K562 (cell line): ENCODE measurements at regions not wholly inside any gene's neighbourhood (a gene's known extent, or its start where the extent isn't known, plus 50 kb on each side); places are given as distances from the start of the nearest gene placed in this dataset.

Experiments
- ATAC-seq: fragments of 200-7000 bp; cut with Tn5 transposase; 3 replicates; pipeline ENCODE4 v1.9.1; 2020; ENCODE audit warnings: moderate library complexity
- BruUV-seq: library from RNA; stranded (reverse); fragments of 400-500 nt; replicated peaks from 2 replicates; lab custom pipeline; 2021; lab: Mats Ljungman, UMichigan
- CTCF ChIA-PET: fragments of 300-600 bp; formaldehyde crosslinking; extraction: SDS; loops from one replicate; lab custom pipeline; 2021; ENCODE audit warnings: low intra/inter-chr PET ratio; lab: Yijun Ruan, JAX
- POLR2A ChIA-PET: fragments of 300-600, 350-650 bp; sonication (Branson Sonifier 250); formaldehyde crosslinking; extraction: SDS; loops from one replicate; lab custom pipeline; 2021; ENCODE audit warnings: antibody characterized with exemption, inconsistent platforms; lab: Yijun Ruan, JAX
- DNase-seq, 4 experiments: peaks; one replicate each; pipeline versions ENCODE4 v3.0.0 to v3.0.0-alpha.2; 2011 to 2018; ENCODE audit warnings: low spot score in 3 of 4, mixed read lengths in 3 of 4; ENCODE audit errors: extremely low read depth in 1 of 4
- FAIRE-seq: peaks from 2 replicates; lab custom pipeline; 2011; peaks lifted over from hg19 to GRCh38; lab: Jason Lieb, UNC
- H2AFZ ChIP-seq: 2 replicates; pipeline ENCODE4 v1.6.0; 2011; ENCODE audit warnings: low read depth, low read length, control low read depth, inconsistent platforms
- H3K27ac ChIP-seq: fragments of 200-600 bp; 3 replicates; pipeline ENCODE4 v1.8.0; 2011; ENCODE audit warnings: low read depth, mild to moderate bottlenecking, control low read depth, inconsistent platforms, low read length, moderate library complexity, mixed read lengths; ENCODE audit errors: extremely low read depth
- H3K27me3 ChIP-seq, 2 experiments: fragments of 300-600 bp in 1 of 2; 2 replicates in 1 of 2; 3 replicates in 1 of 2; pipeline versions ENCODE4 v1.6.0 to v1.8.0; 2011; ENCODE audit warnings: inconsistent platforms in 2 of 2, low read length in 2 of 2, mild to moderate bottlenecking in 1 of 2, mixed read lengths in 1 of 2, moderate library complexity in 1 of 2; ENCODE audit not compliant: control insufficient read depth in 2 of 2, insufficient read depth in 2 of 2
- H3K36me3 ChIP-seq: fragments of 300-600 bp; 3 replicates; pipeline ENCODE4 v1.8.0; 2011; ENCODE audit warnings: mild to moderate bottlenecking, low read length, inconsistent platforms; ENCODE audit not compliant: control insufficient read depth, insufficient read depth
- H3K4me1 ChIP-seq, 2 experiments: fragments of 200-600 bp in 1 of 2; replicated peaks in 1 of 2; 2 replicates in 1 of 2; 3 replicates in 1 of 2; pipeline versions ENCODE4 v1.5.1 to v1.8.0; 2011; ENCODE audit warnings: inconsistent platforms in 2 of 2, low read length in 2 of 2, mild to moderate bottlenecking in 1 of 2, mixed read lengths in 1 of 2, moderate library complexity in 1 of 2; ENCODE audit not compliant: control insufficient read depth in 2 of 2, insufficient read depth in 2 of 2
- H3K4me2 ChIP-seq: 2 replicates; pipeline ENCODE4 v1.6.1; 2011; ENCODE audit warnings: low read length, control low read depth, inconsistent platforms, mixed read lengths; ENCODE audit not compliant: insufficient read depth
- H3K4me3 ChIP-seq: fragments of 200-600 bp; sonication (generic), shearing (Covaris generic); 2 replicates; pipeline ENCODE4 v1.5.1; 2016; ENCODE audit warnings: control low read depth, inconsistent platforms
- H3K79me2 ChIP-seq: fragments of 200-600 bp; 3 replicates; pipeline ENCODE4 v1.8.0; 2011; ENCODE audit warnings: low read length, inconsistent platforms; ENCODE audit not compliant: control insufficient read depth, insufficient read depth
- H3K9ac ChIP-seq, 2 experiments: 2 replicates each; pipeline versions ENCODE4 v1.6.0 to v1.6.1; 2011; ENCODE audit warnings: low read depth in 2 of 2, low read length in 2 of 2, control low read depth in 1 of 2, inconsistent platforms in 1 of 2, mild to moderate bottlenecking in 1 of 2, mixed read lengths in 1 of 2; ENCODE audit not compliant: insufficient read depth in 1 of 2
- H3K9me1 ChIP-seq: one replicate; pipeline ENCODE4 v1.6.0; 2011; ENCODE audit warnings: inconsistent platforms, mild to moderate bottlenecking, low read length, moderate library complexity; ENCODE audit not compliant: control insufficient read depth, insufficient read depth
- H3K9me3 ChIP-seq: replicated peaks from 2 replicates; pipeline ENCODE4 v1.5.1; 2011; ENCODE audit warnings: low read depth, low read length, inconsistent platforms; ENCODE audit not compliant: control insufficient read depth, insufficient read depth
- H4K20me1 ChIP-seq: replicated peaks from 2 replicates; pipeline ENCODE4 v1.6.1; 2011; ENCODE audit warnings: low read length, inconsistent platforms, mixed read lengths; ENCODE audit not compliant: control insufficient read depth, insufficient read depth
- DPF2 ChIP-seq: fragments of 450-650 bp; IDR thresholded peaks from 2 replicates; pipeline ENCODE4 v1.6.1; 2016
- MXD1 ChIP-seq: fragments of 250-450 bp; sonication (Bioruptor Pico); IDR thresholded peaks from 2 replicates; pipeline ENCODE4 v1.8.0; 2021; ENCODE audit warnings: borderline replicate concordance, mild to moderate bottlenecking, moderate library complexity; ENCODE audit not compliant: poor library complexity, severe bottlenecking
- ZBTB49 ChIP-seq: sonication (generic); formaldehyde crosslinking; IDR thresholded peaks from 2 replicates; pipeline ENCODE4 v1.8.0; 2022; ENCODE audit warnings: missing genetic modification reagents, mild to moderate bottlenecking, borderline replicate concordance
- WGBS: fragments of 100-300 bp; shearing (Covaris generic); methylation state at CpG from one replicate; pipeline ENCODE4 v1.1.6; 2016; ENCODE audit warnings: low coverage, mixed read lengths; ENCODE audit not compliant: insufficient coverage; ENCODE audit errors: missing lambda C conversion rate; 5-methylcytosine and 5-hydroxymethylcytosine counted together
- in situ Hi-C: fragments of 300-500 bp; cut with MboI; formaldehyde crosslinking; loops from 4 replicates; pipeline ENCODE4 v1.15.0; 2018; ENCODE audit warnings: inconsistent platforms, mixed read lengths
- intact Hi-C: fragments of 100-400 bp; cut with micrococcal nuclease; formaldehyde crosslinking; loops from 2 replicates; pipeline ENCODE4 v1.14.2; 2022

GRCh38 chr12:58489394-58489793, 430.9 kb downstream of the LRIG3 start:
- POLR2A ChIA-PET: no interaction called here
- no peak for DNase-seq
- BruUV-seq: no TSS peak
- 0% methylated on average over 1 of the region's 1 CpG for WGBS
- H4K20me1 ChIP-seq: no peaks in the 10 kb centered on the region
- no peaks in the 10 kb centered on the region for H3K79me2 ChIP-seq
- H3K4me3 ChIP-seq: no peak overlapping the region
- no peak overlapping the region for H3K4me2 ChIP-seq
- no peaks in the 10 kb centered on the region; the same call in 1 of the 2 replicates for H3K9me3 ChIP-seq
- FAIRE-seq: no peak
- no peak overlapping the region for H2AFZ ChIP-seq
- H3K27me3 ChIP-seq: no peaks in the 10 kb centered on the region
- H3K9me1 ChIP-seq: no peaks in the 10 kb centered on the region
- TF ChIP-seq DPF2 (no peak), ZBTB49 (CRISPR knock-in tag) (no peak), MXD1 (CRISPR knock-in tag) (no peak)
- no peak overlapping the region for H3K9ac ChIP-seq
- CTCF ChIA-PET: no interaction called here
- in situ Hi-C loops (no loop called here), intact Hi-C loops (no loop called here)
- no peak for ATAC-seq
- no peak overlapping the region for H3K27ac ChIP-seq
- H3K36me3 ChIP-seq: no peaks in the 10 kb centered on the region
- no peaks in the 10 kb centered on the region for H3K4me1 ChIP-seq
